Osteoblast (primary cell): ENCODE measurements at regions not wholly inside any gene's neighbourhood (a gene's known extent, or its start where the extent isn't known, plus 50 kb on each side); places are given as distances from the start of the nearest gene placed in this dataset.

ENCODE experiments used
- DNase-seq: peaks from one replicate; pipeline ENCODE4 v3.0.0; 2011; ENCODE audit warnings: low spot score, mixed read lengths; ENCODE audit not compliant: insufficient read length; ENCODE audit errors: missing footprints
- H2AFZ ChIP-seq: 2 replicates; pipeline ENCODE4 v1.6.0; 2011; ENCODE audit warnings: mild to moderate bottlenecking, low read length
- H3K27ac ChIP-seq: 2 replicates; pipeline ENCODE4 v1.5.1; 2011; ENCODE audit warnings: mild to moderate bottlenecking, low read depth, low read length, moderate library complexity
- H3K27me3 ChIP-seq: 2 replicates; pipeline ENCODE4 v1.6.0; 2012; ENCODE audit warnings: mild to moderate bottlenecking, control low read depth, inconsistent platforms, low read length, moderate library complexity; ENCODE audit not compliant: insufficient read depth
- H3K36me3 ChIP-seq: 2 replicates; pipeline ENCODE4 v1.5.1; 2011; ENCODE audit warnings: mild to moderate bottlenecking, low read length, control low read depth, moderate library complexity; ENCODE audit not compliant: insufficient read depth
- H3K4me1 ChIP-seq: 2 replicates; pipeline ENCODE4 v1.5.1; 2011; ENCODE audit warnings: mild to moderate bottlenecking, low read length, control low read depth, moderate library complexity; ENCODE audit not compliant: insufficient read depth
- H3K4me2 ChIP-seq: 2 replicates; pipeline ENCODE4 v1.6.0; 2011; ENCODE audit warnings: mild to moderate bottlenecking, low read length; ENCODE audit not compliant: insufficient read depth
- H3K4me3 ChIP-seq: fragments of 200-600 bp; sonication (generic); 3 replicates; pipeline ENCODE4 v1.5.1; 2012; ENCODE audit warnings: mild to moderate bottlenecking, low read length, inconsistent platforms; ENCODE audit not compliant: insufficient read depth
- H3K79me2 ChIP-seq: 2 replicates; pipeline ENCODE4 v1.6.0; 2012; ENCODE audit warnings: mild to moderate bottlenecking, low read length, control low read depth, inconsistent platforms; ENCODE audit not compliant: insufficient read depth
- H3K9me3 ChIP-seq: 2 replicates; pipeline ENCODE4 v1.5.1; 2011; ENCODE audit warnings: low read depth, low read length, control low read depth
- H4K20me1 ChIP-seq: 2 replicates; pipeline ENCODE4 v1.6.0; 2012; ENCODE audit warnings: mild to moderate bottlenecking, low read length, control low read depth; ENCODE audit not compliant: insufficient read depth
- TF ChIP-seq, protein P1 (sequence below): IDR thresholded peaks from 2 replicates; pipeline ENCODE4 v1.5.1; 2011; ENCODE audit warnings: mild to moderate bottlenecking, low read depth, low read length, moderate library complexity; ENCODE audit errors: extremely low read depth

DNA sequence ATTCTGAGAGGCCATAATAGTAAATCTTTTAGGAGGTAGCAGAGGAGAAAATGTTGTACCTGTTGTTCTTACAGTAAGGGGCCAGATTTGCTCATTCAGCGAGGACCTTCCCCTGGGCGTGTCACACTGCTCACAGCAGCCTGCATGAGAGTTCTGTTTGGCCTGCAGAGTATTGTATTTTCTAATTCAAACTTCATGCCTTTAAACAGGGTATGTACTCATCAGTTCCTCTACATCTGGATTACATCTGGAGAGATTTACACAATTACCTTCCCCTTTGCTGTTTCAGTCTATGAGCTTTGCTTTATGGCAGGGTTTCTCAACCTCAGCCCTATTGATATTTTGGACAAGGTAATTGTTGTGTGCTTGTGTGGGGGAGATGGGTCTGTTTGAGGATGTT lies 170.9 kb upstream of the STK32A start:
- H4K20me1 ChIP-seq: no peaks in the 10 kb centered on the region
- no peaks in the 10 kb centered on the region for H3K79me2 ChIP-seq
- H3K4me2 ChIP-seq: no peak overlapping the region
- TF ChIP-seq, protein P1, sequence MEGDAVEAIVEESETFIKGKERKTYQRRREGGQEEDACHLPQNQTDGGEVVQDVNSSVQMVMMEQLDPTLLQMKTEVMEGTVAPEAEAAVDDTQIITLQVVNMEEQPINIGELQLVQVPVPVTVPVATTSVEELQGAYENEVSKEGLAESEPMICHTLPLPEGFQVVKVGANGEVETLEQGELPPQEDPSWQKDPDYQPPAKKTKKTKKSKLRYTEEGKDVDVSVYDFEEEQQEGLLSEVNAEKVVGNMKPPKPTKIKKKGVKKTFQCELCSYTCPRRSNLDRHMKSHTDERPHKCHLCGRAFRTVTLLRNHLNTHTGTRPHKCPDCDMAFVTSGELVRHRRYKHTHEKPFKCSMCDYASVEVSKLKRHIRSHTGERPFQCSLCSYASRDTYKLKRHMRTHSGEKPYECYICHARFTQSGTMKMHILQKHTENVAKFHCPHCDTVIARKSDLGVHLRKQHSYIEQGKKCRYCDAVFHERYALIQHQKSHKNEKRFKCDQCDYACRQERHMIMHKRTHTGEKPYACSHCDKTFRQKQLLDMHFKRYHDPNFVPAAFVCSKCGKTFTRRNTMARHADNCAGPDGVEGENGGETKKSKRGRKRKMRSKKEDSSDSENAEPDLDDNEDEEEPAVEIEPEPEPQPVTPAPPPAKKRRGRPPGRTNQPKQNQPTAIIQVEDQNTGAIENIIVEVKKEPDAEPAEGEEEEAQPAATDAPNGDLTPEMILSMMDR: no peak
- no peaks in the 10 kb centered on the region for H3K9me3 ChIP-seq
- no peaks in the 10 kb centered on the region for H3K27me3 ChIP-seq
- no peak overlapping the region for H2AFZ ChIP-seq
- no peaks in the 10 kb centered on the region for H3K36me3 ChIP-seq
- H3K4me3 ChIP-seq: no peak overlapping the region
- no peaks in the 10 kb centered on the region for H3K4me1 ChIP-seq
- peak; percentile 60 for DNase-seq
- no peak overlapping the region for H3K27ac ChIP-seq

DNA sequence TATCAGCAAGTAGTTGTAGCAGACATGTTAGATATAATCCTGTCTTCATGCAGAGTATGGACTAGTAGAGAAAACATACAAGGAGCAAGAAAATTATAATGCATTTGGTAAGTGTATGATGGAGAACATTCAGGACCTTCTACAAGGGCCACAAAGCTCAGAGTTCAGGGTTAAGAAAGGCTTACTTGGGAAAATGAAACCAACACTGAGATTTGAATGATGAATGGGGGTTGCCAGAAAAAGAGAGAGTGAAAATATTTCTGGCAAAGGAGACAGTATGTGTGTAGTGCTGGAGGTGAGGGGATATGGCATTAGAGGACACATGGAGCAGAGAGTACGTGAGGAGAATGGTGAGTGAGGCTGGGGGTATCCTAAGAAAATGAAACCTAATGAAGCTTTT lies 169.8 kb upstream of the STK32A start:
- Histone ChIP-seq H3K79me2 (no peaks in the 10 kb centered on the region), H2AFZ (no peak overlapping the region), H3K4me1 (no peaks in the 10 kb centered on the region), H3K9me3 (no peaks in the 10 kb centered on the region), H3K27me3 (no peaks in the 10 kb centered on the region), H3K27ac (no peak overlapping the region), H4K20me1 (no peaks in the 10 kb centered on the region), H3K4me2 (no peak overlapping the region), H3K36me3 (no peaks in the 10 kb centered on the region), H3K4me3 (no peak overlapping the region)
- TF ChIP-seq, protein P1: no peak
- no peak for DNase-seq

DNA sequence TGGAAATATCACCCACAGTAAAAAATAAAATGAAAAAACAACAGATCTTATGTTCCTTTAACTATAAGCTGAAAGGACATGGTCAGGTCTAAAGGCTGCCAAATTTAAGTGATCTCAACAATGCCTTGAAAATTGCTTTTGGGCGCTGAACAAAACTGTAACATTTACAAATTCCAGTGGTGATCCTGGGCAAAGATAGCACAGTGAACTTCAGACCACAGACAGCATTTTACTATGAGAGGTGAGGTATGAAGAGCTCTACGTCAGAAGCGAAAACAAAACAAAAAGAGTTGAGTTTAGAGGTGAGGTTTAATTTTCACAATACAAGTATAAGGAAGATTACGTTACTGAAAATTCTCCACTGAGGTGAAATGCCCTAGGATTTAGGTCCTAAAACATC lies 165.8 kb upstream of the STK32A start:
- Histone ChIP-seq H3K4me3 (no peak overlapping the region), H3K36me3 (no peaks in the 10 kb centered on the region), H3K27me3 (no peaks in the 10 kb centered on the region), H3K4me2 (no peak overlapping the region), H3K4me1 (no peaks in the 10 kb centered on the region), H3K79me2 (no peaks in the 10 kb centered on the region), H4K20me1 (no peaks in the 10 kb centered on the region), H3K9me3 (no peaks in the 10 kb centered on the region), H3K27ac (no peak overlapping the region), H2AFZ (no peak overlapping the region)
- TF ChIP-seq, protein P1: no peak
- DNase-seq: no peak

DNA sequence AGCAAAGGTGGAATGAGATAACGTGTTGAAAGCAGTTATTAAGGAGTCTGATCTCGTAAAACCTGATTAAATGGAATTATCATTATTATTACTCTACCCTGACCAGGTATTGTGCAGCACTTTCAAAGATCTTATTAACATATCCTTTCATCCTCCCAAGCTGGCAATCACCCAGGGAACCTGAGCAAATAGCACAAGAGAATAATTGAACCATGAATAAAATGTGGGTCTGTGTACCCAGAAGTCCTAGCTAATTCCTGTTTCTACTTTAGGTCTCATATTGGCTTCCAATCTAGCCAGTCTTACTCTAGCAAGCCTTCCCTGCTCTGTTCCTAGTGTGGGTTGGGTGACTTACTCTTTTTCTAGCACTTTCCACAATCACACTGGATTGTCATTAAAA lies 162.2 kb upstream of the STK32A start:
- no peak overlapping the region for H2AFZ ChIP-seq
- H3K9me3 ChIP-seq: no peaks in the 10 kb centered on the region
- no peaks in the 10 kb centered on the region for H3K36me3 ChIP-seq
- no peak overlapping the region for H3K4me3 ChIP-seq
- TF ChIP-seq, protein P1: no peak
- no peak overlapping the region for H3K4me2 ChIP-seq
- no peaks in the 10 kb centered on the region for H3K79me2 ChIP-seq
- DNase-seq: no peak
- H3K27me3 ChIP-seq: no peaks in the 10 kb centered on the region
- no peaks in the 10 kb centered on the region for H3K4me1 ChIP-seq
- no peaks in the 10 kb centered on the region for H4K20me1 ChIP-seq
- no peak overlapping the region for H3K27ac ChIP-seq
